Stimulated activated CD4-positive, alpha-beta T cell treated with anti-CD3 and anti-CD28 coated beads, TNF-alpha, amount 100 ng/mL, for 4 hours (primary cell): ENCODE measurements at regions not wholly inside any gene's neighbourhood (a gene's known extent, or its start where the extent isn't known, plus 50 kb on each side); places are given as distances from the start of the nearest gene placed in this dataset.
"Not testable (repeated sequence)": the region's sequence is repeated elsewhere in the genome, so short reads cannot be mapped to it uniquely, and the experiment has no call there.

Experiments
- DNase-seq, 3 experiments: peaks; one replicate each; pipeline ENCODE4 v3.0.0-alpha.2; 2020; ENCODE audit warnings: low read depth in 3 of 3

- DNase-seq, result no peak
Observed at GRCh38 chr7:1300206-1300605, 67.5 kb downstream of the UNCX start.

DNA sequence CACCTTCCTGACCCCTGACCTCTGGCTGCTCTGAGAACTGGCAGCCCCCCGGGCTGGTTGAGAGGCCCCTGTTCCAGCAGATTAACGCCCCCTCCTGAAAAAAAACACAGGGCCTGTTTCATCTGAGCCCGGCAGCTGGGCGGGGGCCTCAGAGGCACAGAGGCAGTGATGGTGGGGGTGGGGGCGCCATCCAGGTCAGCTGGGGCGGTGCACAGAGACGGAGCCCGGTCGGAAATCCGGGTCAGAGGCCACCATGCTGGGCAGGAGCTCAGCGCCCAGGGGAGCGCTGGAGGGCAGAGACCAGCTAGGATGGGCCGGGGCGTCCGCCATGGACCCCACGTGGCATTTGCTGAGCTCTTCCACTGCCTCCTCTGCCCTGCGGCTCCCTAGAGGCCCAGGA, 68.0 kb downstream of the UNCX start:
- no peak for DNase-seq

DNA sequence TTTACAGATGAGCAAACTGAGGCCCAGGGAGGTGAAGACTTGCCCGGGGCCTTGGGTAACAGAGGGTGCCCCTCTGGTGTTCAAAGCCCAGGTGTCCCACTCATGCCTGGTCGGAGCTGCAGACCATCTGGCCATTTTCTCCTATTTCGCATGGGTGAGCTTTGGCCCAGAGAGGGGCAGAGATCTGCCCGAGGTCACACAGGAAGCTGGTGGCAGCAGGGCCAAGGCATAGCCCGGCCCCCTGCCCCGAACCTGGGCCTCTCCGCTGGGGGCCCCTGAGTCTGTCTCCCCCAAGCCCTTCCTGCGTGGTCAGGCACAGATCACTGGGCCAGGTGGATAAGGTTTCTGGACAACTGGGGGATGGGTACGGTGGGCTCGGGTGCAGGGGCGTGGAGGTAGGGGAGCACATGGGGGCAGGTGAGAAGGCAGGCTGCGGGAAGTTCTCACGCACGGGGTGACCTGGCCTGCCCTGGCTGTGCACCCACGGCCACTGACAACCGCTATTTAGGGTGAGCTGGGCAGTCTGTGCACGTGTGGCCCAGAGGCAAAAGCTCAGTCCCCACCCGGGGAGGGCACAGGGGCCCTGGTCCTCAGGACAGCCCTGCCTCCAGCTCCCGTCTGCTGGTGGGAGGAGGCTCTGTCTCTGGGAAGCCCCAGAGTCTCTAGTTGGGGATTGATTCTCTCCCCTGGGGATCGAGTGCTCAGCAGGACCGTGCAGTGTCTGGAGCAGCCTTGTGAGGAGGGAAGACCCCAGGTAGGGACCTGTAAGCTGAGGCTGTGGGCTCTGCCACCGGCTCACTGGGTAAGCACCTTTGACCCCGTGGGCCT, 68.6 kb downstream of the UNCX start:
- no peak for DNase-seq

GRCh38 chr7:1301882-1302251, 69.2 kb downstream of the UNCX start:
- DNase-seq, result no peak

DNA sequence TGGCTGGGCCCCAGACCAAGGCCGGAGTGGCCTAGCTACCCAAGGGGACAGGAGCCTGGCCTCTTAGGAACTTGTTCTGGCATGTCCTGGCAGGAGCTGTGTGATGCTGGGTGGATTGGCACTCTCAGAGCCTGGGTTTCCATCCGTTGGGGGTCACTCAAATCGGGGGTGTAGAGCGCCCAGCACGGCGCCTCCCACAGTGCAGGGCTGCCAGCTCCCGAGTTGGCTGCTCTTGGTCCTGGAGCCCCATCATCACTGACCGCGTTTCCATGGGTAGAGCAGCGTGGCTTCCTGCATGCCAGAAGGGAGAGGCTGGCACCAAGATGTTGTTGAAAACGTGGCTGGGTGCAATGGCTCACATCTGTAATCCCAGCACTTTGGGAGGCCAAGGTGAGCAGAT, 70.3 kb downstream of the UNCX start:
- DNase-seq, result no peak

DNA sequence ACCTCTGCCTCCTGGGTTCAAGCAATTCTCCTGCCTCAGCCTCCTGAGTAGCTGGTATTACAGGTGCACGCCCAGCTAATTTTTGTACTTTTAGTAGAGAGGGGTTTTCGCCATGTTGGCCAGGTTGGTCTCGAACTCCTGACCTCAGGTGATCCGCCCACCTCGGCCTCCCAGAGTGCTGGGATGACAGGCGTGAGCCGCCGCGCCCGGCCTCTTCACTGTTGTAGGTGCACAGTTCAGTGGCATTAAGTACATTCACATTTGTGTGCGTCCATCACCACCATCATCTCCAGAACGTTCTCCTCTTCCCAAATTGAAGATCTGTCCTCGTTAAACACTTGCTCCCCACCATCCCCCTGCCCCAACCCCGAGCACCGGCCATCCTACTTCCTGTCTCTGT, 71.3 kb downstream of the UNCX start:
- not testable (repeated sequence) for DNase-seq

DNA sequence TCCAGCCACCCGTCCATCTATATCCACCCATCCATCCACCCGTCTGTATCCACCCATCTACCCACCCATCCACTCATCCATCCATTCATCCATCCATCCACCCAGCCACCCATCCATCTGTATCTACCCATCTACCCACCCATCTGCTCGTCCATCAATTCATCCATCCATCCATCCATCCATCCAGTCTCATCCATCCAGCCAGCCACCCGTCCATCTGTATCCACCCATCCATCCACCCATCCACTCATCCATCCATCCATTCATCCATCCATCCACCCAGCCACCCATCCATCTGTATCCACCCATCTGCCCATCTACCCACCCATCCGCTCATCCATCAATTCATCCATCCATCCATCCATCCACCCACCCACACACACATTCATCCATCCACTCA, 73.2 kb downstream of the UNCX start:
- DNase-seq, result no peak

- no peak for DNase-seq
Observed at GRCh38 chr7:1307828-1308227, 75.2 kb downstream of the UNCX start.

- DNase-seq, result no peak
Observed at GRCh38 chr7:1309290-1309689, 76.6 kb downstream of the UNCX start.

- no peak for DNase-seq
Observed at GRCh38 chr7:1309996-1310395, 77.3 kb downstream of the UNCX start.

- DNase-seq, result no peak
Observed at GRCh38 chr7:1310936-1311335, 78.3 kb downstream of the UNCX start.

- DNase-seq, result no peak
Observed at GRCh38 chr7:1311406-1312135, 78.9 kb downstream of the UNCX start.

DNA sequence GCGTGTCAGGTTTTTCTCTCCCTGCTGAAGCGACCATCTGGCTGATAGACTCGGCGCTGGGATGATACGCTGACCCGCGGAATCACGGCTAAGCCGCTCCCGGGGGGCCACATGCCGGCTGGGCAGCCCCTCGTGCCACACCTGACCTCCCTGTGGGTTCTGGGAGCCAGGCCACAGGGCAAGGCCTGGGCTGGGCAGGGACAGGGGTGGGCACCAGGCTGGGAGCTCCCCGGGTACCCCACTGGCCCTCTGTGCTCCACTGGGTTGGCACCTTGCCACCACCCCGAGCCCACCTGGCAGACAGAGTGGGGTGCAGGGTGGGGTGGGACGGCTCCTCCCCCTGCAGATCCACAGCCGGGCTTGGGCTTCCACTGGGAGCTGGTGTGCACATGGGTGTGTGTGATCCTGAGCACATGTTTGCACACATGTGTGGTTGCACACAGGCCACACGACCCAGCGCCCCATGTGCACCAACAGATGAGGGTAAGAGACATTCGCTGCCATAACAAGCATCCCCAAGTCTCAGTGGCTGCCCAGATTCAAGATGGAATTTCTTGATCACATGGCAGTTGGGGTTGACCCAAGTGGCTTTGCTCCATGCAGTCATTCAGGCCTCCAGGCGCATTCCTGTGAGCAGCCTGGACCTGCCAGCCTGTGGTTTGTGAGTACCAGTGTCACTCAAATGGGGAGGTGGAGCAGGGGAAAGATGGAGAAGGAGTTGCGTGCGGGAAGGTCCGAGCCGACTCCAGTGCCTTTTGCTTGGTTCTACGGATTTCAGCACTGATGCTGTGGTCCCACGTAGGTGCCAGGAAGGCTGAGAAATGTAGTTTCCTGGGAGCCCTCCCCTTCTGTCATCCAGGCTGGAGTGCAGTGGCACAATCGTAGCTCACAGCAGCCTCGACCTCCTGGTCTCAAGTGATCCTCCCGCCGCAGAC, 79.7 kb downstream of the UNCX start:
- no peak for DNase-seq

DNA sequence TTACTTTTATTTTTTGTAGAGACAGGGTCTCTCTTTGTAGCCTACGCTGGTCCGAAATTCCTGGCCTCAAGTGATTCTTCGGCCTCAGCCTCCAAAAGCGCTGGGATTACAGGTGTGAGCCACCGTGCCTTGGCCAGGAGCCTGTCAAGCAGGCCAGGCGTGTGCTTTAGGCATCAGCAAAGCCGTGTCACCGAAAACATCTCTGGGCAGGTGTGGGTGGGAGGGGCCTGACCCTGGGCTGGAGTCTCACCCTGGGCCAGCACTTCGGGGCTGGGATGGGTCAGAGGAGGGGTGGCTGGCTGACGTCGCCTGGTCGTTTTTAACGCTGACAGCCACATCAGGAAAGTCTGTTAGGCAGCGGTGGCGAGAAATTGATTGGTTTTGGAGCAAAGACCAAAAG, 80.9 kb downstream of the UNCX start:
- DNase-seq, result no peak

DNA sequence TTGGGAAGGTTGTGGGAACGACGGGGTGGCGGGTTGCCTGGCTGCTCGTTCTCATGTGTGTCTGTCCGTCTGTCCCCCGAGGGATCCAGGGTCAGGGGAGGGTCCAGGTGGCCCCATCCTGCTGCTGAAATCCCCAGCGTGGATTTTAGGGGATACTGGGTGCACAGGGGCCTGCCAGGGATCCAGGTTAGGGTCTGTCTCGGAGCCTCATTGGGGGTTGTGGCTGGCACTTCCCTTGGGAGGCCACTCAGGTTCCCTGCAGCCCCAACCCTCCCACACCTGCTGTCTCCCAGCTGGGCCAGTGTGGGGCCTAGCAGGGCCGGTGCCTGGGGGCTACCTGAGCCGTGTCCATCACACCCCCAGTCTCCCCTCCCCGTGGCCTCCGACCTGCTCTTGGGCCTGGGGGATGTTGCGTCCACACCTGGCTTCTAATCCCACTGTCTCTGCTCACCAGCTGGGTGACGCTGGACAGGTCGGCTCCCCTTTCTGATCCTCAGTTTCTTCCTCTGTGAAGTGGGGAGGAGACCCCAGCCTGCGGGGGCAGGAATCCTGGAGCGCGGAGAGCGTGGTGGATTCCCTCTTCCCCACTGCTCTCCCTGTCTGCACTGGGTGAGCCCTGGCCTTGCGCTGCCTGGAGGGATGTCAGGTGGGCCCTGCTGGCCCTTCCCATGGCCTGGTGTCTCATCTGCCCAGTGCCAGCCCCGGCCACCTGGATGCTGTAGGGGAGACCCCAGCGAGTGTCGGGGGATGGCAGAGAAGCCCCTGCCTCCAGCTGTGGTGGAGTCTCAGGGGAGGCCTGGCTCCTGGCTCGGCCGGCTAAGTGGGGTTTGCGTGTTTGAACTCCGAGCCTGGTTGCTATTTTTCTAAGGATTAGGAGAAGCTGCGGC, 81.6 kb downstream of the UNCX start:
- no peak for DNase-seq

DNA sequence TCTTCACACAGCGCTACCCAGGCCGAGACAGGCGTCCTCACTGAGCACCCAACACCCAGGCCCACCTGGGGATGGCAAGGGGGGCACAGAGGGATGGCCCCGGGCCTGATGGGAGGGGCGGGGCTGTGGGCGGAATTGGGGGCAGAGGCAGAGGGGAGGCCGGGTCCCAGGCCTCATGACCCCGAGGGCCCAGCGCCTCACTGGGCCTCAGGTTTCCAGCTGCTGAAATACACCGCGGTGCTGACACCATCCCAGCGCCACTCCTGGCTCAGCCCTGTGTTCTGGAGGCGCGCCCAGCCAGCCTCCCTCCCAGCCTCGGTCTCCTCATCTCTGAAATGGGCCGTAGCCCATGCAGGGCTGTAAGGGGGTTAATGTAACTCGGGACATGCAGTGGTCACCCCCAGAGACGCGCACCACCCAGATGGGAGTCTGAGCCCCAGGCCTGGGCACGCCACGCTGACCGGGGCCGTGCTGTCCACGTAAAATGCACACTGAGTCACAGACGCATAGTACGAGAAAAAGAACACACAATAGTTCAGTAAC, 82.3 kb downstream of the UNCX start:
- DNase-seq, result no peak

DNA sequence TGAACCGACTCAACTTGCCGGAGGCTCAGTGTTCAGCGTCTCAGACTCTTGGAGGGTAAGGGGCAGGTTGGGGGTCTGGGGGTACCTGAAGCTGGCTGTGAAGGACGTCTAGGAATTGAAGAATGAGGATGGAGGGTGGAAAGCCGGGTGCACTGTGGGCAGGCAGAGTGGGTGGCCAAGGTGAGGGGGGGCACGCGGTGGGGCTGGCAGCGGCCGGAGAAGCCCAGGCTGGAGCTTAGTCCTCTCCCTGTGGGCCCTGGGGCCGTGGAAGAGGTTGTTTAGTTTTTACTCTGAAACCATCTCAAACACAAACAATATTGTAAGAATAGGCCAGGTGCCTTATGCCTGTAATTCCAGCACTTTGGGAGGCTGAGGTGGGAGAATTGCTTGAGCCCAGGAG, 83.4 kb downstream of the UNCX start:
- DNase-seq, result no peak

- no peak for DNase-seq
Observed at GRCh38 chr7:1317646-1318045, 85.0 kb downstream of the UNCX start.

- DNase-seq, result no peak
Observed at GRCh38 chr7:1318051-1318450, 85.4 kb downstream of the UNCX start.

DNA sequence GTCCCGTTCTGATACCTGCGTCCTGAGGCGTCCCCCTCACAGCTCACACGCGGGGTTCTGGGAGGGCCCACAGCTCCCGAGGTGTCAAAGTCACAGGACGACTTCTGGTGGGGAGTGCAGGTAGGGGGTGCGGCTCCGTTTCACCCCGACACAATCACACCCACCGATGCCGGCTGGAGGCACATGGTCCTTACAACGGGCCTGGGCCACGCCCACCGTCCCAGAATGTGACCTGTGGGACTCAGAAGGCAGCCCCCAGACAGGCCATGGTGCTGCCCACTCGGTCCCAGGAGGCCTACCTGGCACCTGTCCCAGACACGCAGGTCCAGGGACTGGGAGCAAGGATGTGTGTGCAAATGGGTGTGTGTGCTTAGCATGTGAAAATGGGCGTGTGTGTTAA, 86.0 kb downstream of the UNCX start:
- no peak for DNase-seq

DNA sequence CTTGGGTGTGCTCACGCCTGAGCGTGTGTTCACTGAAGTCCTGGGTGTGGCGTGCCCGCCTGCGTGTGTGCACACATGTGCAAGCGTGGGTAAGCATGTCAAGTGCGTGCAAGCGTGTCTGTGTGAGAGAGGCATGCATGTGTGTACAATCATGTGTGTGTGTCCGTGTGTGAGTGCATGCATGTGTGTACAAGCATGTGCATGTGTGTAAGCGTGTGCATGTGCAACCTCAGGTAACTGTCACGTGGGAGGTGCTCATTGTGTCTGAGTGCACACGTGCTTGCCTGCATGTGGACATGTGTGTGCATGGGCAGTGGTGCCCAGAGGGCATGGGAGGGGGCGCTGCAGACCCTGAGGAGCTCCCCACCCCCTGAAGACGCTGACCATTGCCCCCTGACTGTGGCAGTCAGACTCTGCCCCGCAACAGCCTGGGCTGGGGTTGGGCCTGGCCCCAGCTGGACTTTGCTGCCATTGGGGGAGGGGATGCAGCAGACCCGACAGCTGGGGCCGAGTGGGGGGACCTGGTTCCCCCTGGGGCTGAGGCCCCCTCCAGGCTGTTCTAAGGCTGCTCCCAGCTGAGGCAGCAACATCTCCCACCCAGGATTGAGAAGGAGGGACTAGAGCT, 88.1 kb downstream of the UNCX start:
- no peak for DNase-seq
